HL-60 (cell line): ENCODE measurements at regions not wholly inside any gene's neighbourhood (a gene's known extent, or its start where the extent isn't known, plus 50 kb on each side); places are given as distances from the start of the nearest gene placed in this dataset.

Experiments
- DNase-seq, 2 experiments: peaks; one replicate each; pipeline ENCODE4 v3.0.0-alpha.2; 2010 to 2020; ENCODE audit warnings: low read depth in 1 of 2, low spot score in 1 of 2
- H3K27ac ChIP-seq: fragments of 250-450 bp; sonication (Bioruptor Pico); replicated peaks from 2 replicates; pipeline ENCODE4 v1.5.1; 2020; ENCODE audit warnings: mild to moderate bottlenecking, moderate library complexity
- H3K27me3 ChIP-seq: fragments of 250-450 bp; sonication (Bioruptor Pico); 2 replicates; pipeline ENCODE4 v1.5.1; 2021; ENCODE audit warnings: mild to moderate bottlenecking, moderate library complexity; ENCODE audit not compliant: insufficient read depth, poor library complexity, severe bottlenecking
- H3K4me3 ChIP-seq: replicated peaks from 2 replicates; pipeline ENCODE4 v1.5.1; 2011; ENCODE audit warnings: mild to moderate bottlenecking, control low read depth, low read length; ENCODE audit not compliant: insufficient read depth
- GABPA ChIP-seq: IDR thresholded peaks from 2 replicates; pipeline ENCODE4 v1.6.1; 2012; ENCODE audit warnings: low read depth
- POLR2AphosphoS5 ChIP-seq: IDR thresholded peaks from 2 replicates; pipeline ENCODE4 v1.6.1; 2012; ENCODE audit warnings: low read depth
- SPI1 ChIP-seq: IDR thresholded peaks from 2 replicates; pipeline ENCODE4 v1.6.1; 2012; ENCODE audit warnings: low read depth, mild to moderate bottlenecking, borderline replicate concordance
- TF ChIP-seq, protein P1 (sequence below): IDR thresholded peaks from one replicate; pipeline ENCODE4 v1.5.1; 2011; ENCODE audit warnings: low read length, control low read depth, inconsistent platforms; ENCODE audit not compliant: insufficient read depth
- TF ChIP-seq, protein P2 (sequence below): IDR thresholded peaks from 2 replicates; pipeline ENCODE4 v1.6.1; 2012; ENCODE audit warnings: low read depth; ENCODE audit not compliant: insufficient replicate concordance

DNA sequence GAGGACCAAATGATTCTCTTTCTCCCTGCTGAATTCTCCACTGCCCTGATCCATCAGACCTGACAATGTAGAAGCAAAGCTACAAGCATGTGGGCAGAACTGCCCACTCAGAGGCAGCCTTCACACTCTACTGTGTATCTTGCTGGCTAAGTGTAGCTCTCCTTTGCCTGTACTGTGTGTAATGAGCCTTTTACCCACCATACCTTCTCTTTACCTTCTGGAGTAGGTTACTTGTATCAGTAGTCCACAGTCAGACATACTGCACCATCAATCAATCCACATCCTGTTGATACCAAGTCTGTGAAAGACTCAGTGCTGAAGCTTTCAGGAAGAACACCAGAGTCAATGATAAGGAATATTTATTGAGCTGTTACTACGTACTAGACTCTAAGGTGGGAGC is 440.7 kb upstream of the ARHGEF26 start:
- Histone ChIP-seq H3K4me3 (no peak overlapping the region), H3K27ac (no peak overlapping the region), H3K27me3 (no peaks in the 10 kb centered on the region)
- DNase-seq, result no peak
- TF ChIP-seq SPI1, result no peak
- TF ChIP-seq, protein P1, sequence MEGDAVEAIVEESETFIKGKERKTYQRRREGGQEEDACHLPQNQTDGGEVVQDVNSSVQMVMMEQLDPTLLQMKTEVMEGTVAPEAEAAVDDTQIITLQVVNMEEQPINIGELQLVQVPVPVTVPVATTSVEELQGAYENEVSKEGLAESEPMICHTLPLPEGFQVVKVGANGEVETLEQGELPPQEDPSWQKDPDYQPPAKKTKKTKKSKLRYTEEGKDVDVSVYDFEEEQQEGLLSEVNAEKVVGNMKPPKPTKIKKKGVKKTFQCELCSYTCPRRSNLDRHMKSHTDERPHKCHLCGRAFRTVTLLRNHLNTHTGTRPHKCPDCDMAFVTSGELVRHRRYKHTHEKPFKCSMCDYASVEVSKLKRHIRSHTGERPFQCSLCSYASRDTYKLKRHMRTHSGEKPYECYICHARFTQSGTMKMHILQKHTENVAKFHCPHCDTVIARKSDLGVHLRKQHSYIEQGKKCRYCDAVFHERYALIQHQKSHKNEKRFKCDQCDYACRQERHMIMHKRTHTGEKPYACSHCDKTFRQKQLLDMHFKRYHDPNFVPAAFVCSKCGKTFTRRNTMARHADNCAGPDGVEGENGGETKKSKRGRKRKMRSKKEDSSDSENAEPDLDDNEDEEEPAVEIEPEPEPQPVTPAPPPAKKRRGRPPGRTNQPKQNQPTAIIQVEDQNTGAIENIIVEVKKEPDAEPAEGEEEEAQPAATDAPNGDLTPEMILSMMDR, result no peak
- TF ChIP-seq POLR2AphosphoS5, result no peak

DNA sequence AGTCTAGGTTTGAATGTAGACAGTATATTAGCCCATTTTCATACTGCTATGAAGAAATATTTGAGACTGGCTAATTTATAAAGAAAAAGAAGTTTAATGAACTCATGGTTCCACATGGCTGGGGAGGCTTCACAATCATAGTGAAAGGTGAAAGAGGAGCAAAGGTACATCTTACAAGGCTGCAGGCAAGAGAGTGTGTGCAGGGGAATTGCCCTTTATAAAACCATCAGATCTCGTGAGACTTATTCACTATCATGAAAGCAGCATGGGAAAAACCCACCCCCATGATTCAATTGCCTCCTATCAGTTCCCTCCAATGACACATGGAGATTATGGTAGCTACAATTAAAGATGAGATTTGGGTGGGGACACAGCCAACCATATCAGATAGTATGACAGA is 440.1 kb upstream of the ARHGEF26 start:
- no peak for TF ChIP-seq GABPA
- H3K27me3 ChIP-seq, result no peaks in the 10 kb centered on the region
- no peak overlapping the region for H3K27ac ChIP-seq
- no peak overlapping the region for H3K4me3 ChIP-seq
- DNase-seq, result no peak

DNA sequence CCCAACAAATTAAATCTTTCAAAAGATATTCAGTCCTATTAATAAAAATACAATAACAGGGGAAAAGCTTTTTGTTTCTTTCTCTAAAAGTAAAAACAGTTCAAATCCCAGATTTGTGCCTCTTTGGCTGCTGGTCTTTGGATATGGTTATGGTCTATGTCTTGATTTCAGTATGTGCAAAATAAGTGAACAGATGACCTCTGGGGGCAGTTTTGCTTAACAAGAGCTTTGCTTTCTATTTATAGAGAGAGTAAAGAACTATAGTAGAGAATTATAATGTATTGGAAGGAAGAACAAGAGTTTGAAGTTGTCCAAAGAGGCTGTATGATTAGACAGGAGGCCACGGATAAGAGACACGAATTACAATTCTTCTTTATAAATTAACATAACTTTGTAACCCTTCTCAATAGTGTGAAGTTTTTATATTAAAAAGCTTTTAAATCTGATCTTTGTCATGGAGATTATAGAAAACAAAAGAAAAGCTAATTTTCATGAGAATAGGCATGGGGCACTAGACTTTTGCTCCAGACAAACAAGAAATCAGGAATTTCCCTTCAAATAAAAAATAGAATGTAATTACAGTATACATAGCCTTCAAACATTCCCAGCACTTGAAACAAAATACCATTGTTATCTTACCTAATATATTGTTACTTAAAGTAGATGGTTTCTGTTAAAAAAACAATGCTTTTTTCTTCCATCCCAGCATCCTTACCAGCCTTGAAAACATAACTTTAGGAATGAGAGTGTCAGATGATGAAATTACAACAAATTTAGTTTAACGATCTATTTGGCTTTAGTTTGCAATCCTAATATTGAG is 432.7 kb upstream of the ARHGEF26 start:
- DNase-seq, result no peak
- TF ChIP-seq GABPA, result no peak
- TF ChIP-seq SPI1, result no peak
- no peak for TF ChIP-seq POLR2AphosphoS5
- TF ChIP-seq, protein P1, result no peak
- TF ChIP-seq, protein P2, sequence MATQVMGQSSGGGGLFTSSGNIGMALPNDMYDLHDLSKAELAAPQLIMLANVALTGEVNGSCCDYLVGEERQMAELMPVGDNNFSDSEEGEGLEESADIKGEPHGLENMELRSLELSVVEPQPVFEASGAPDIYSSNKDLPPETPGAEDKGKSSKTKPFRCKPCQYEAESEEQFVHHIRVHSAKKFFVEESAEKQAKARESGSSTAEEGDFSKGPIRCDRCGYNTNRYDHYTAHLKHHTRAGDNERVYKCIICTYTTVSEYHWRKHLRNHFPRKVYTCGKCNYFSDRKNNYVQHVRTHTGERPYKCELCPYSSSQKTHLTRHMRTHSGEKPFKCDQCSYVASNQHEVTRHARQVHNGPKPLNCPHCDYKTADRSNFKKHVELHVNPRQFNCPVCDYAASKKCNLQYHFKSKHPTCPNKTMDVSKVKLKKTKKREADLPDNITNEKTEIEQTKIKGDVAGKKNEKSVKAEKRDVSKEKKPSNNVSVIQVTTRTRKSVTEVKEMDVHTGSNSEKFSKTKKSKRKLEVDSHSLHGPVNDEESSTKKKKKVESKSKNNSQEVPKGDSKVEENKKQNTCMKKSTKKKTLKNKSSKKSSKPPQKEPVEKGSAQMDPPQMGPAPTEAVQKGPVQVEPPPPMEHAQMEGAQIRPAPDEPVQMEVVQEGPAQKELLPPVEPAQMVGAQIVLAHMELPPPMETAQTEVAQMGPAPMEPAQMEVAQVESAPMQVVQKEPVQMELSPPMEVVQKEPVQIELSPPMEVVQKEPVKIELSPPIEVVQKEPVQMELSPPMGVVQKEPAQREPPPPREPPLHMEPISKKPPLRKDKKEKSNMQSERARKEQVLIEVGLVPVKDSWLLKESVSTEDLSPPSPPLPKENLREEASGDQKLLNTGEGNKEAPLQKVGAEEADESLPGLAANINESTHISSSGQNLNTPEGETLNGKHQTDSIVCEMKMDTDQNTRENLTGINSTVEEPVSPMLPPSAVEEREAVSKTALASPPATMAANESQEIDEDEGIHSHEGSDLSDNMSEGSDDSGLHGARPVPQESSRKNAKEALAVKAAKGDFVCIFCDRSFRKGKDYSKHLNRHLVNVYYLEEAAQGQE, result no peak
- Histone ChIP-seq H3K27ac (no peak overlapping the region), H3K27me3 (no peaks in the 10 kb centered on the region), H3K4me3 (no peak overlapping the region)

DNA sequence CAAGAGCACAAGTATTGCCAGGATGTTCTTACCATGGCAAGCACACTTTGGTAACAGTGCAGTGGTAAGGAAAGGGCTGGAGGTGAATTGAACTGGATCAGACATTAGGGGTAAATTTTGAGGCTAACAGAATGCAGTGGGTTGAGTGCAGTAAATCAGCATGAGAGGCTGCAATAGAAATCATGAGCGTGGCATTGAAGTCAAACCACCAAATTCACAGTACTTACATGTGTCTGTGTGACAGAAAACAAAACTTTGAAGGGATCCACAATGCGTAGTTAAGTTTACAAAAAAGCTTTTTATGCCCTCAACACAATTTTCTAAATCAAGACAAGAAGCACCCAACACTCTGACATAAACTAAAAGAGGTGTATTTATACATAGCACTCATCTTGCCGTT is 428.0 kb upstream of the ARHGEF26 start:
- H3K27me3 ChIP-seq, result no peaks in the 10 kb centered on the region
- TF ChIP-seq GABPA (no peak), SPI1 (no peak), POLR2AphosphoS5 (no peak)
- TF ChIP-seq, protein P1, result no peak
- TF ChIP-seq, protein P2, result no peak
- no peak overlapping the region for H3K4me3 ChIP-seq
- H3K27ac ChIP-seq, result no peak overlapping the region
- DNase-seq, result no peak
